AG09309 (cell line): ENCODE measurements at regions not wholly inside any gene's neighbourhood (a gene's known extent, or its start where the extent isn't known, plus 50 kb on each side); places are given as distances from the start of the nearest gene placed in this dataset.
"Not testable (repeated sequence)": the region's sequence is repeated elsewhere in the genome, so short reads cannot be mapped to it uniquely, and the experiment has no call there.

ENCODE experiments used
- DNase-seq: peaks from one replicate; pipeline ENCODE4 v3.0.0-alpha.2; 2010; ENCODE audit warnings: low read depth
- H3K4me3 ChIP-seq: 2 replicates; pipeline ENCODE4 v1.5.1; 2011; ENCODE audit warnings: mild to moderate bottlenecking, low read depth, low read length, moderate library complexity; ENCODE audit not compliant: control insufficient read depth
- CTCF ChIP-seq: IDR thresholded peaks from 2 replicates; pipeline ENCODE4 v1.5.1; 2011; ENCODE audit warnings: mild to moderate bottlenecking, low read depth, low read length, inconsistent platforms; ENCODE audit not compliant: insufficient read depth, control insufficient read depth; ENCODE audit errors: missing control alignments

- DNase-seq = no peak
- TF ChIP-seq CTCF = no peak
- H3K4me3 ChIP-seq = no peak overlapping the region
Observed at GRCh38 chr7:152911922-152912321, 152.4 kb downstream of the ACTR3B start.

GRCh38 chr7:152912511-152912910 lies 153.0 kb downstream of the ACTR3B start:
- no peak for TF ChIP-seq CTCF
- DNase-seq = no peak
- H3K4me3 ChIP-seq = no peak overlapping the region

GRCh38 chr7:152913492-152913891 lies 153.9 kb downstream of the ACTR3B start:
- no peak overlapping the region for H3K4me3 ChIP-seq
- no peak for DNase-seq
- TF ChIP-seq CTCF = no peak

GRCh38 chr7:152914014-152914844 lies 154.7 kb downstream of the ACTR3B start:
- H3K4me3 ChIP-seq = no peak overlapping the region
- TF ChIP-seq CTCF = no peak
- DNase-seq = no peak

GRCh38 chr7:152914845-152915102 lies 155.2 kb downstream of the ACTR3B start:
- not testable (repeated sequence) for H3K4me3 ChIP-seq, DNase-seq

- DNase-seq = no peak
- no peak overlapping the region for H3K4me3 ChIP-seq
- no peak for TF ChIP-seq CTCF
Observed at GRCh38 chr7:152922318-152923081, 162.9 kb downstream of the ACTR3B start.

- TF ChIP-seq CTCF = no peak
- no peak for DNase-seq
- H3K4me3 ChIP-seq = no peak overlapping the region
Observed at GRCh38 chr7:152923711-152924110, 164.2 kb downstream of the ACTR3B start.
